CD4-positive, alpha-beta T cell (primary cell): ENCODE measurements at regions not wholly inside any gene's neighbourhood (a gene's known extent, or its start where the extent isn't known, plus 50 kb on each side); places are given as distances from the start of the nearest gene placed in this dataset.

Experiments
- ATAC-seq: fragments of 200-7000 bp; cut with Tn5 transposase; one replicate; pipeline ENCODE4 v1.10.0; 2022; ENCODE audit warnings: mild to moderate bottlenecking; ENCODE audit not compliant: poor library complexity
- CTCF ChIA-PET: fragments of 350-600 bp; sonication (Branson Sonifier 250); formaldehyde crosslinking; loops from one replicate; lab custom pipeline; 2021; ENCODE audit warnings: antibody characterized with exemption, inconsistent platforms; lab: Charles Lee
- POLR2A ChIA-PET: fragments of 350-600 bp; sonication (Branson Sonifier 250); formaldehyde crosslinking; loops from one replicate; lab custom pipeline; 2021; ENCODE audit warnings: antibody characterized with exemption, inconsistent platforms; lab: Charles Lee
- DNase-seq, 14 experiments: peaks; one replicate each; pipeline ENCODE4 v3.0.0-alpha.2; 2013 to 2020; ENCODE audit warnings: mixed read lengths in 2 of 14
- H3K27ac ChIP-seq, 2 donors: one replicate each; pipeline versions ENCODE4 v1.5.1 to v1.7.0; 2013; ENCODE audit warnings: low read length in 2 of 2, low read depth in 1 of 2, mild to moderate bottlenecking in 1 of 2
- H3K27me3 ChIP-seq, 2 experiments: 1 replicate in 1 of 2; 2 replicates in 1 of 2; pipeline versions ENCODE4 v1.6.1 to v1.7.0; 2013; ENCODE audit warnings: low read length in 2 of 2, control low read depth in 1 of 2, mild to moderate bottlenecking in 1 of 2, moderate library complexity in 1 of 2; ENCODE audit not compliant: insufficient read depth in 2 of 2, control insufficient read depth in 1 of 2
- H3K36me3 ChIP-seq: one replicate; pipeline ENCODE4 v1.6.1; 2013; ENCODE audit warnings: low read length, control low read depth; ENCODE audit not compliant: insufficient read depth
- H3K4me1 ChIP-seq: one replicate; pipeline ENCODE4 v1.6.1; 2013; ENCODE audit warnings: low read length, control low read depth; ENCODE audit not compliant: insufficient read depth
- H3K4me3 ChIP-seq: one replicate; pipeline ENCODE4 v1.5.1; 2013; ENCODE audit warnings: mild to moderate bottlenecking, low read length, moderate library complexity
- H3K9me3 ChIP-seq, 2 experiments: 1 replicate in 1 of 2; 2 replicates in 1 of 2; pipeline versions ENCODE4 v1.6.1 to v1.7.0; 2013; ENCODE audit warnings: low read length in 2 of 2, mild to moderate bottlenecking in 2 of 2, control low read depth in 1 of 2, moderate library complexity in 1 of 2; ENCODE audit not compliant: control insufficient read depth in 1 of 2, insufficient read depth in 1 of 2
- H3K27ac Mint-ChIP-seq: one replicate; pipeline ENCODE4 v1.8.0; 2020; ENCODE audit warnings: mixed read lengths
- H3K27me3 Mint-ChIP-seq: one replicate; pipeline ENCODE4 v1.8.0; 2021; ENCODE audit warnings: mixed read lengths
- H3K36me3 Mint-ChIP-seq: one replicate; pipeline ENCODE4 v1.8.0; 2021; ENCODE audit warnings: low read depth, mixed read lengths
- H3K4me1 Mint-ChIP-seq: one replicate; pipeline ENCODE4 v1.8.0; 2021; ENCODE audit warnings: low read depth, mixed read lengths
- H3K4me3 Mint-ChIP-seq: one replicate; pipeline ENCODE4 v1.8.0; 2020; ENCODE audit warnings: mild to moderate bottlenecking, mixed read lengths
- H3K9me3 Mint-ChIP-seq: one replicate; pipeline ENCODE4 v1.8.0; 2020; ENCODE audit warnings: mixed read lengths
- CTCF ChIP-seq: fragments of 200-600 bp; IDR thresholded peaks from one replicate; pipeline ENCODE4 v1.8.0; 2022; ENCODE audit warnings: antibody characterized with exemption, mild to moderate bottlenecking
- intact Hi-C, 2 experiments: fragments of 100-400 bp; cut with DNase I in 1 of 2; cut with micrococcal nuclease in 1 of 2; formaldehyde crosslinking; loops; one replicate each; pipeline versions ENCODE4 v1.15.1 to v1.9.0; 2023 to 2025; cut with DNase I, micrococcal nuclease

- Mint-ChIP-seq H3K4me1 (no peaks in the 10 kb centered on the region), H3K4me3 (no peak overlapping the region), H3K9me3 (no peaks in the 10 kb centered on the region), H3K27me3 (peaks cover 23% of the 10 kb centered on the region), H3K36me3 (no peaks in the 10 kb centered on the region), H3K27ac (no peak overlapping the region)
- ATAC-seq (no peak), DNase-seq (no peak)
- intact Hi-C loops: no loop called here
- no peak for TF ChIP-seq CTCF
- no peak overlapping the region for H3K4me3 ChIP-seq
- ChIA-PET POLR2A (no interaction called here), CTCF (no interaction called here)
- no peaks in the 10 kb centered on the region for H3K27me3 ChIP-seq
- no peaks in the 10 kb centered on the region for H3K4me1 ChIP-seq
- peaks cover 0 to 5% of the 10 kb centered on the region in 2 experiments for H3K9me3 ChIP-seq
- no peaks in the 10 kb centered on the region for H3K36me3 ChIP-seq
- H3K27ac ChIP-seq: no peak overlapping the region
Observed at GRCh38 chr10:44774676-44775401, 136.3 kb upstream of the TMEM72 start.

- H3K4me3 ChIP-seq: no peak overlapping the region
- Mint-ChIP-seq H3K9me3 (no peaks in the 10 kb centered on the region), H3K27me3 (peaks cover 19% of the 10 kb centered on the region), H3K4me1 (no peaks in the 10 kb centered on the region), H3K4me3 (no peak overlapping the region), H3K36me3 (no peaks in the 10 kb centered on the region), H3K27ac (no peak overlapping the region)
- no peaks in the 10 kb centered on the region for H3K36me3 ChIP-seq
- no peaks in the 10 kb centered on the region for H3K4me1 ChIP-seq
- CTCF ChIA-PET: no interaction called here
- no peak for TF ChIP-seq CTCF
- peaks cover 0 to 5% of the 10 kb centered on the region in 2 experiments for H3K9me3 ChIP-seq
- ATAC-seq (no peak), DNase-seq (no peak)
- no peak overlapping the region for H3K27ac ChIP-seq
- intact Hi-C loops: no loop called here
- POLR2A ChIA-PET: no interaction called here
- H3K27me3 ChIP-seq: no peaks in the 10 kb centered on the region
Observed at GRCh38 chr10:44775402-44775741, 135.8 kb upstream of the TMEM72 start.

GRCh38 chr10:44776181-44776580, 135.0 kb upstream of the TMEM72 start:
- H3K27me3 Mint-ChIP-seq: peaks cover 14% of the 10 kb centered on the region
- CTCF ChIA-PET: no interaction called here
- DNase-seq (no peak), ATAC-seq (no peak)
- intact Hi-C loops: no loop called here
- POLR2A ChIA-PET: no interaction called here
- Histone ChIP-seq H3K27me3 (no peaks in the 10 kb centered on the region), H3K4me3 (no peak overlapping the region), H3K9me3 (peaks cover 0 to 5% of the 10 kb centered on the region in 2 experiments), H3K27ac (no peak overlapping the region), H3K36me3 (no peaks in the 10 kb centered on the region), H3K4me1 (no peaks in the 10 kb centered on the region)
- no peak overlapping the region for H3K4me3 Mint-ChIP-seq
- H3K36me3 Mint-ChIP-seq: no peaks in the 10 kb centered on the region
- no peak overlapping the region for H3K27ac Mint-ChIP-seq
- no peaks in the 10 kb centered on the region for H3K9me3 Mint-ChIP-seq
- no peaks in the 10 kb centered on the region for H3K4me1 Mint-ChIP-seq
- no peak for TF ChIP-seq CTCF
